NCI-H1436 (cell line): ENCODE measurements at regions not wholly inside any gene's neighbourhood (a gene's known extent, or its start where the extent isn't known, plus 50 kb on each side); places are given as distances from the start of the nearest gene placed in this dataset.
"Not testable (repeated sequence)": the region's sequence is repeated elsewhere in the genome, so short reads cannot be mapped to it uniquely, and the experiment has no call there.

Experiments used
- DNase-seq: peaks from one replicate; lab custom pipeline; 2025; lab: John Stamatoyannopoulos, UW

DNA sequence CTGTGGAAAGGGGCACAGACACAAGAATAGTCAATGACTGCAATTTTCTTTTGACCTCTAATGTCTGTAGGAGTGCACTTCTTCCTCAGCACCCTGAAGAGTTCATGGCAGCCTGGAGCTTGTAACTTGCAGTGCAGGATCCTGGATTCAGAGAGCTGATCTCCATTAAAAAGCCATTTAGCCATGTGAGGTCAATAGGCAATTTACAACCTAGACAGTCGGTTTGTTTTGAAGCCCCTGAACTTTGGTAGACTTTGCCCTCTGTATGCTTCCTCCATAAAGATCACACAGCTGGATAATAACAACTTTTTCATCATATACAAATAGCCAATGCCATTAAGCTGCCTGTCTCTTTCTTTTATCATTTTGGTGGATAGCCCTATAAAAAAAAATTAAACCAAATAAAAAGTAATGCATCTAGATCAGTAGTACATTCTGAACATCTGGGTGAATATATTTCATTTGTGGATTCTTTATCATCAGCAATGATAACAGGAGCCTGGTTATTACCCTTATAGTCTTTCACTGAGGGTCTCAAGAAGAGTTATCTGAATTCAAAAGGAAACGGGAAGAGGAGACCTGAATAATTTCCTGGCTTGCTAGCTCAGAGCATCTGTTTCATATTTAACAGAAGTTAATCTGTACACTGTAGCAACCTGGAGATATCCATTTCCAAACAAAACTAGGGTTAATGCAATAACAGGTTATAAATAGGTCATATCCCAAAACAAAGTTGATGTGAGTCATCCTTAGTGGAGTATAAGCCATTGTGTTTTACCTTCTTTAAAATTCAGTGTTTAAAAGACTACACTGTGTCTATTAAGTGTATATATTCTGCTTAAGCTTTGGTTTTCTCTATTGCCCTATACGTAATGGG lies 193.8 kb upstream of the ACTBL2 start:
- no peak for DNase-seq

DNA sequence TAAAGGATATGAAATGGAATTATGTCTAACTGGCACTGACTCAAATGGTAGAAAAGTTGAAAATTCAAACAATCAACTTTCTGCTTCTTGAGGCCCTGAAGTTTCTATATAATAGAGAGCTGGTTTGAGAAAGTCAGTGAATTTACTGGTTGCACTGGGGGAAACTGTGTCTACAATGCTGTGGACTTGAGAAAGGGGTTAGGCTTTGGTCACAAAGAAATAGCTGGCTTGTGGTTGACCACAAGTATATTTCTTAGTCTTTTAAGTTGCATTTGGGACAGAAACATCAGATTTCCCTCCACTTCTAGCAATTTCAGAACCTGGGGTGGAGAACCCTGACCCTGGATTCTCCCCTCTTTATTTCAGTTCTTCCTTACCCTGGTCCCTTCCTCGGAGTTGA lies 192.6 kb upstream of the ACTBL2 start:
- no peak for DNase-seq

GRCh38 chr5:57671371-57671770 lies 188.8 kb upstream of the ACTBL2 start:
- DNase-seq, result no peak

GRCh38 chr5:57666582-57666981 lies 184.0 kb upstream of the ACTBL2 start:
- DNase-seq, result no peak

- no peak for DNase-seq
These were observed 182.7 kb upstream of the ACTBL2 start for GRCh38 chr5:57665146-57665936.

GRCh38 chr5:57664700-57665099 lies 182.1 kb upstream of the ACTBL2 start:
- no peak for DNase-seq

DNA sequence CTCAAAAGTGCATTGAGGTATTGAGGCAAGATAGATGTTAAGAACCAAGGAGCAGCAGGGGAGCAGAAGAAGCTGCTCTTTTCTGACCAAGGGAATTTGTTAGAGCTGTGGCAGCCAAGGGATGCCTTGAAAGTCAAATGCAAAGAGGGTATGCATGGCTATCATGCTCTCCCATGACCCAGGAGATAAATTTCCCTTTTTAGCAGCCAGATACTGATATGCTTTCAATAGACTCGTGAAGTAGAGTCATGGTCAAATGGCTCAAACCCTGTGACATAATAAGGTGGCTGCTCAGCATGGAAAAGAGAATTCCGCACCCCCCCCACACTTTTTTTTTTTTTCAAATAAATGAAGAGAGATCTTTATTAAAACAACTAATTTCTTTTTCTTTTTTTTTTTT lies 180.9 kb upstream of the ACTBL2 start:
- DNase-seq, result no peak

DNA sequence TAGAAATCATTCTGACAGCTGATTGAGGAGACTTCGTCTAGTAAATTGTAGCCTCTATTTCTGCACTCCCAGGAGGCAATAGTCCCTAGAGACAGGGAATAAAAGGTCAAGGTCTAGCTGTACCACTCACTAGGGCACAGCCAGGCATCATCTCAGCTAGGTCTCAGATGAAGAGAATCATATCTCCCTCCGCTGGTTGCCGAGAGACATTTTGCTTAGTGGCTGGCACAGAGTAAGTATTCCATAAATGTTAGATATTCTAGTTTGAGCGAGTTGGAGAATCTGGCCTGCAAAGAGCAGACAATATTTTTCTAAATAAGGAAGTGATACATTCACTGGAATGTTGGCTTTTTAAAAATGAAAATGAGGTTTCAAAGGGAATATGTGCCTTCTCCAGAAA lies 180.4 kb upstream of the ACTBL2 start:
- no peak for DNase-seq

DNA sequence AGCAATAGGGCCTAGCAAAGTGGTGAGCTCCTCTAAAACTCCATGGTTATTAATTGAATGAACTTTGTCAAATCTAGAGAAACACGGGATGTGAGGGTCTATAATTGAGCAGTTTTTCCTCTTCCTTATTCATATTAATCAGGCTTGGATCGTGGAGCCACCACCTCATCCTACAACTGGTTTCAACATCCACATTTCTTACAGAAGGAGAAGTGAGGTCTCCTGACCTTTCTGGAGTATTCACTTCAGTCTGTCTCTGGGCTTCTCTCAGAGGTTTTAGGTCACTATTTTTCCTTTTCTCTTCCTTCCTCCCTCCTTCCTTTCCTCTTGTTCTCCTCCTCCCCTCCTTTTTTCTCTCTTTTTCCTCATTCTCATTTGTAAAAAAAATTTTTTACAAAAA lies 177.3 kb upstream of the ACTBL2 start:
- DNase-seq, result no peak

- DNase-seq, result no peak
These were observed 175.4 kb upstream of the ACTBL2 start for GRCh38 chr5:57658018-57658417.

GRCh38 chr5:57655228-57655627 lies 172.6 kb upstream of the ACTBL2 start:
- DNase-seq, result no peak

GRCh38 chr5:57653636-57654290 lies 171.2 kb upstream of the ACTBL2 start:
- no peak for DNase-seq

DNA sequence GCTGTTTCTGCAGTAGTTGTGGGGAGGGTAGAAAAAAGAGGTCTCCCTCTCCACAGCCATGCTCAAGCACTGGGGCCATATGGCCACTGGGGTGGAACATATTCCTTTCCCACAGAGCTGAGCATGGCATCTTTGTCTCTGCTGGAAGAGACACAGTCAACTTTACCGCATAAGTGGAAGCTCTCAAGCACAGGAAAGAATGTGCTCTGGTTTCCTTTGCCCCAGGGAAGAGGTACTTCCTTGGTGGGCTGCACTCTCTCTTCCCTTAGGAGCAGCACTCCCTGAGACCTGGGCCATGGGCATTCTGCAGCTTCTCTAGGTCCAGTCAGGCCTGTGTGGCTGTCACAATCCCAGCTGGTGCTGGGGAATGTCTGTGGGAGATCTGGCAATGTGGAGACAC lies 168.5 kb upstream of the ACTBL2 start:
- DNase-seq, result no peak

GRCh38 chr5:57650360-57651069 lies 167.9 kb upstream of the ACTBL2 start:
- DNase-seq, result no peak

DNA sequence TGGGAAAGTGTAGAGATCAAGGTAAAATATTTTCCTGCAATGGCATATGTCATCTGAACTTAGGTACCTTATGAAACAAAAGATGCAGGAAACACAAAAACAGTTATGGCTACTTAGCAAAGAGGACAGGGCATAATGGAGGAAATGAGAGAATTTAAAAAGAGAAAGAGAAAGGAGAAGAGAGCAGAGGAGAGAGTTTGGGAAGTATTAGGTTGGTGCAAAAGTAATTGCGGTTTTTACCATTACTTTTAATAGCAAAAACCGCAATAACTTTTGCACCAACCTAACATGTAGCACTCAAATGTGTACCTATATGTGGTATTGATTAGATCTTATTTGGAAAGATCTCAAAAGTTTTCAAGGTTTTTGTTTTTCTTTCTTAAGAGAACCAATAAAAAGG lies 160.1 kb upstream of the ACTBL2 start:
- no peak for DNase-seq

DNA sequence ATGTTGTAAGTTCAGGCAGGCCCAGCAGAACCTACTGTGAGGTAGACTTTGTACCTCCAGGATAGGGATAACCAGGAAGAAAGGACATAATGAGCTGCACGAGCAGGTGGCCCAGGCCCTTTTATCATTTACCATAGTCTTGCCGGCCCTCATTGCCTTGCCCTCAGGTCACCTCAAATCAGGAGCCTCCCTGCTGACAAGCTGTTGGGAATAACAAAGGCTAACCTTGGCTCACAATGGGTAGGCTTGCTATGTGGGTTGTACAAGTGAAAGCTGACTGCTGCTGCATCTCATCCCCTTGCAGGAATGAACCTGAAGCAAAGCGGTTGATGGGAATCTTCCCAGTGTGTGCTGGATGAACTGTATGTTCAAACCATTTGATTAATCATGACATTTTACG lies 159.5 kb upstream of the ACTBL2 start:
- DNase-seq, result no peak

DNA sequence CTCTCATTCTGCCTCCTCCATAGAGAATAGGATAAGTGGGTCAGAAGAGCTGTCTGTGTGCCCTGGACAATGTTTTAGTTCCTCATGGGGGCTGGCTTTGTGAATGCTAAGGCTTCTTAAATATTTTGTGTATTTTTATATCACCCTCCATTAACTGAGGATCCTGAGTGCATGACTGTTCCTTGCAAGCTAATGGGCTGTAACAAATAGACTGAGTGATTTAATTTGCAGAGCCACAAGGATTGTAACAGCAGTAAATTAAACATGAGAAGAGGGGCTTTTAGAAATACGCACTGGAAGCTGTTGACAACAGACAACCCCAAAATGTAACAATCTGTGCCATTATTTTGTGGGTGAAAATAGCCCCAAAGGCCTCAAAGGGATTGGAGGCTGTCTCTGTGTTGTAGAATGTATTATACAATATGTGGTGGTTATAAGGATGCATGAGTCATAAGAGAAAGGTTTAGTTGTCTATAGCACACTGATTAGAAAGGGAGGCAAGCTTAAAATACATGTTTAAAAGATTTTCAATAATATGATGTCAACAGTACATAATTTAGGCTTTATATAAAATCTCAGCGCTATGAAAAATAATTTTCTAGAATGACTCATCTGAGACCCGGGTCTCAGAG lies 152.7 kb upstream of the ACTBL2 start:
- no peak for DNase-seq

DNA sequence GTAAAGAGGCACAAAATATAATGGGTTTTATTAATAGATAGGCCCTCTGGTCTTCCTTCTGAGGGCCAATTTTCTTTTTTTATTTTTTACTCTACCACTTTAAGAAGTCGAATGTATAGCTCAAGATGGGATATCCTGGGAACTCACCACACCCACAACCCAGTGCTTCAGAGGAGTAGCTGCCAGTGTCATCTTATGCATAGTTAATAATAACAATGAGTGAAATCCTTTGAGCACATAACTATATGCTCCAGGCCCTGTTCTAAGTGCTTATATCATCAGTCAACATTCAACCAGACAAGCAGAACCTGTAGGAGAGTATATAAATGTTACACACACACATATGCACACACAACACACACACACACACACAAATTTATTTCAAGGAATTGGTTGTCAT lies 150.3 kb upstream of the ACTBL2 start:
- no peak for DNase-seq

DNA sequence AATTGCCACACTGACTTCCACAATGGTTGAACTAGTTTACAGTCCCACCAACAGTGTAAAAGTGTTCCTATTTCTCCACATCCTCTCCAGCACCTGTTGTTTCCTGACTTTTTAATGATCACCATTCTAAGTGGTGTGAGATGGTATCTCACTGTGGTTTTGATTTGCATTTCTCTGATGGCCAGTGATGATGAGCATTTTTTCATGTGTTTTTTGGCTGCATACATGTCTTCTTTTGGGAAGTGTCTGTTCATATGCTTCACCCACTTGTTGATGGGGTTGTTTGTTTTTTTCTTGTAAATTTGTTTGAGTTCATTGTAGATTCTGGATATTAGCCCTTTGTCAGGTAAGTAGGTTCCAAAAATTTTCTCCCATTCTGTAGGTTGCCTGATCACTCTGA lies 148.5 kb upstream of the ACTBL2 start:
- not testable (repeated sequence) for DNase-seq

DNA sequence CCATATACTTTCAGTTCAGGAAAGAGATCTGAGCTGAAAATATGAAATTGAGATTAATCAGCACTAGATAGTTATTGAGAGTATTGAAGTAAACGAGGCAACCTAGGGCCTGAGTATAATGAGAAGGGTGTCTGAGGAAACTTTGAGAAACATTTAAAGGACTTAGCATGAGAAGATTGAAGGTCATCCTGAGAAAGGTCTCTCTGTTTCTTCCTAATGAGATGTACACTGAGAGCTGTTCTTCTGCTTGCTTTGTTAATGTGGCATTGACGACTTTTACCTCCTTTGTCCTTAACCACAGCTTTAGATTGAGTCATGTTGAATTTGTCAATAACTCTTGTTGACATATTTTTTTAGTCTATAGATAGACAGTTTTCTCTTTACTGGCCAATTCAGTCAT lies 145.1 kb upstream of the ACTBL2 start:
- DNase-seq, result no peak

- no peak for DNase-seq
These were observed 144.1 kb upstream of the ACTBL2 start for GRCh38 chr5:57626703-57627102.

- DNase-seq, result no peak
These were observed 139.0 kb upstream of the ACTBL2 start for GRCh38 chr5:57621624-57622023.
